ENCODE measurements at regions not wholly inside any gene's neighbourhood (a gene's known extent, or its start where the extent isn't known, plus 50 kb on each side); places are given as distances from the start of the nearest gene placed in this dataset.
"Not testable (repeated sequence)": the region's sequence is repeated elsewhere in the genome, so short reads cannot be mapped to it uniquely, and the experiment has no call there.

DNA sequence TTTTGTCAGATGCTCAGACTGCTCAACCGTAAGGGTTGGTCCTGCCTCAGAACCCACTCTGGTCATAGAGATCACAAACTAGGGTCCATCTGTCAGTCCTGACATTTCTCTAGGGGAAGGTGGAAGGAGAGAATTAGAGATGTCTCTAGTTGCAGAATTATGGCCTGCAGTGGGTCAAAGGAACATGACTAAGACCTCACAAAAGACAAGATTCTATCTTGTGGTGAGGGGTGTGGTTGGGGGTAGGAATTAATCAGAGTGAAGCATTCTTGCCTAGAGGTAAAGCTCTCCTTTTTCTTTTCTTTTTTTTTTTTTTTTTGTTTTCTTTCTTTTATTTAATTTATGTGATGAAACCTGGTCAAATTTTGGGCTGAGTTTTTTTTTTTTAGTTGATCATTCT, 558.1 kb downstream of the CD109 start:
- H3K27me3 Mint-ChIP-seq (ENCODE audit: insufficient read depth, low read depth, poor library complexity); H2AFZ ChIP-seq; H3K4me2 ChIP-seq; DNase-seq (ENCODE audit: low spot score); H3K4me3 ChIP-seq; H3K27ac ChIP-seq (ENCODE audit: low read depth); H3K9me2 ChIP-seq (ENCODE audit: insufficient read depth); H3K4me1 ChIP-seq (ENCODE audit: insufficient read depth); H4K20me1 ChIP-seq (replicated peaks; ENCODE audit: insufficient read depth); H3K79me2 ChIP-seq (replicated peaks; ENCODE audit: insufficient read depth); H3F3A ChIP-seq (replicated peaks; ENCODE audit: low read depth); ATAC-seq; H3K36me3 ChIP-seq (ENCODE audit: insufficient read depth); H3K4me3 Mint-ChIP-seq; H3K27ac Mint-ChIP-seq; H3K27me3 ChIP-seq (ENCODE audit: insufficient read depth): not testable (repeated sequence)
- Mint-ChIP-seq H3K4me1 (peaks cover 12% of the 10 kb centered on the region; the same call in 2 of the 3 replicates), H3K9me3 (peaks cover 20% of the 10 kb centered on the region), H3K36me3 (ENCODE audit: low read depth) (peaks cover 17% of the 10 kb centered on the region)

DNA sequence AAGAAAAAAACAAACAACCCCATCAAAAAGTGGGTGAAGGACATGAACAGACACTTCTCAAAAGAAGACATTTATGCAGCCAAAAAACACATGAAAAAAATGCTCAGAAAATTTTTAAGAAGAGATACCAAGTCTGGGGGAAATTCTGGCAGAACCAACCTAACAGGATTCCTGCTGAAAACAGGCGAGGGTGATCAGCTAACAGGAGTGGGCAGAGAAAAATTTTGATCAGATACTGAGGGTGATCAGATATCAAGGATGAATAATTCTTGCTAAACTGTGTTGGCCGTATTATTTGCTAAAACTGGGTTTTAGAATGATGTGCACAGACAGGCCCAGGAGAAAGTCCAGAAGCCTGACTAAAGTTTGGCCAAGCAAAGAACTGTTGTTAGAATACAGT, 557.3 kb downstream of the CD109 start:
- ATAC-seq: no peak
- TF ChIP-seq, protein P1, sequence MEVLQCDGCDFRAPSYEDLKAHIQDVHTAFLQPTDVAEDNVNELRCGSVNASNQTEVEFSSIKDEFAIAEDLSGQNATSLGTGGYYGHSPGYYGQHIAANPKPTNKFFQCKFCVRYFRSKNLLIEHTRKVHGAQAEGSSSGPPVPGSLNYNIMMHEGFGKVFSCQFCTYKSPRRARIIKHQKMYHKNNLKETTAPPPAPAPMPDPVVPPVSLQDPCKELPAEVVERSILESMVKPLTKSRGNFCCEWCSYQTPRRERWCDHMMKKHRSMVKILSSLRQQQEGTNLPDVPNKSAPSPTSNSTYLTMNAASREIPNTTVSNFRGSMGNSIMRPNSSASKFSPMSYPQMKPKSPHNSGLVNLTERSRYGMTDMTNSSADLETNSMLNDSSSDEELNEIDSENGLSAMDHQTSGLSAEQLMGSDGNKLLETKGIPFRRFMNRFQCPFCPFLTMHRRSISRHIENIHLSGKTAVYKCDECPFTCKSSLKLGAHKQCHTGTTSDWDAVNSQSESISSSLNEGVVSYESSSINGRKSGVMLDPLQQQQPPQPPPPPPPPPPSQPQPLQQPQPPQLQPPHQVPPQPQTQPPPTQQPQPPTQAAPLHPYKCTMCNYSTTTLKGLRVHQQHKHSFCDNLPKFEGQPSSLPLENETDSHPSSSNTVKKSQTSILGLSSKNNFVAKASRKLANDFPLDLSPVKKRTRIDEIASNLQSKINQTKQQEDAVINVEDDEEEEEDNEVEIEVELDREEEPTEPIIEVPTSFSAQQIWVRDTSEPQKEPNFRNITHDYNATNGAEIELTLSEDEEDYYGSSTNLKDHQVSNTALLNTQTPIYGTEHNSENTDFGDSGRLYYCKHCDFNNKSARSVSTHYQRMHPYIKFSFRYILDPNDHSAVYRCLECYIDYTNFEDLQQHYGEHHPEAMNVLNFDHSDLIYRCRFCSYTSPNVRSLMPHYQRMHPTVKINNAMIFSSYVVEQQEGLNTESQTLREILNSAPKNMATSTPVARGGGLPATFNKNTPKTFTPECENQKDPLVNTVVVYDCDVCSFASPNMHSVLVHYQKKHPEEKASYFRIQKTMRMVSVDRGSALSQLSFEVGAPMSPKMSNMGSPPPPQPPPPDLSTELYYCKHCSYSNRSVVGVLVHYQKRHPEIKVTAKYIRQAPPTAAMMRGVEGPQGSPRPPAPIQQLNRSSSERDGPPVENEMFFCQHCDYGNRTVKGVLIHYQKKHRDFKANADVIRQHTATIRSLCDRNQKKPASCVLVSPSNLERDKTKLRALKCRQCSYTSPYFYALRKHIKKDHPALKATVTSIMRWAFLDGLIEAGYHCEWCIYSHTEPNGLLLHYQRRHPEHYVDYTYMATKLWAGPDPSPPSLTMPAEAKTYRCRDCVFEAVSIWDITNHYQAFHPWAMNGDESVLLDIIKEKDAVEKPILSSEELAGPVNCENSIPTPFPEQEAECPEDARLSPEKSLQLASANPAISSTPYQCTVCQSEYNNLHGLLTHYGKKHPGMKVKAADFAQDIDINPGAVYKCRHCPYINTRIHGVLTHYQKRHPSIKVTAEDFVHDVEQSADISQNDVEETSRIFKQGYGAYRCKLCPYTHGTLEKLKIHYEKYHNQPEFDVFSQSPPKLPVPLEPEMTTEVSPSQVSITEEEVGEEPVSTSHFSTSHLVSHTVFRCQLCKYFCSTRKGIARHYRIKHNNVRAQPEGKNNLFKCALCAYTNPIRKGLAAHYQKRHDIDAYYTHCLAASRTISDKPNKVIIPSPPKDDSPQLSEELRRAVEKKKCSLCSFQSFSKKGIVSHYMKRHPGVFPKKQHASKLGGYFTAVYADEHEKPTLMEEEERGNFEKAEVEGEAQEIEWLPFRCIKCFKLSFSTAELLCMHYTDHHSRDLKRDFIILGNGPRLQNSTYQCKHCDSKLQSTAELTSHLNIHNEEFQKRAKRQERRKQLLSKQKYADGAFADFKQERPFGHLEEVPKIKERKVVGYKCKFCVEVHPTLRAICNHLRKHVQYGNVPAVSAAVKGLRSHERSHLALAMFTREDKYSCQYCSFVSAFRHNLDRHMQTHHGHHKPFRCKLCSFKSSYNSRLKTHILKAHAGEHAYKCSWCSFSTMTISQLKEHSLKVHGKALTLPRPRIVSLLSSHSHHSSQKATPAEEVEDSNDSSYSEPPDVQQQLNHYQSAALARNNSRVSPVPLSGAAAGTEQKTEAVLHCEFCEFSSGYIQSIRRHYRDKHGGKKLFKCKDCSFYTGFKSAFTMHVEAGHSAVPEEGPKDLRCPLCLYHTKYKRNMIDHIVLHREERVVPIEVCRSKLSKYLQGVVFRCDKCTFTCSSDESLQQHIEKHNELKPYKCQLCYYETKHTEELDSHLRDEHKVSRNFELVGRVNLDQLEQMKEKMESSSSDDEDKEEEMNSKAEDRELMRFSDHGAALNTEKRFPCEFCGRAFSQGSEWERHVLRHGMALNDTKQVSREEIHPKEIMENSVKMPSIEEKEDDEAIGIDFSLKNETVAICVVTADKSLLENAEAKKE (CRISPR knock-in tag; IDR thresholded peaks at IDR 0.05): no peak
- TF ChIP-seq NANOG (IDR thresholded peaks at IDR 0.05; ENCODE audit: borderline replicate concordance): no peak
- TF ChIP-seq CTCF (conservative IDR thresholded peaks at IDR 0.05; ENCODE audit: low read depth in 2 of 2): no peak
- TF ChIP-seq JUNB (IDR thresholded peaks at IDR 0.05; ENCODE audit: unreplicated experiment): no peak
- no peak for TF ChIP-seq ZNF331 (CRISPR knock-in tag; IDR thresholded peaks at IDR 0.05; ENCODE audit: low read depth)
- no peak for TF ChIP-seq EZH2phosphoT487 (IDR thresholded peaks at IDR 0.05; ENCODE audit: unreplicated experiment)
- no peak for TF ChIP-seq STAT1 (IDR thresholded peaks at IDR 0.05; ENCODE audit: unreplicated experiment)
- TF ChIP-seq EZH2 (IDR thresholded peaks at IDR 0.05; ENCODE audit: low read depth, unreplicated experiment): no peak
- TF ChIP-seq ETS1 (IDR thresholded peaks at IDR 0.05): no peak
- no peak for TF ChIP-seq POLR2AphosphoS5 (IDR thresholded peaks at IDR 0.05; ENCODE audit: low read depth)
- no peak for TF ChIP-seq ZNF114 (CRISPR knock-in tag; IDR thresholded peaks at IDR 0.05)

More for the DNA sequence above, 557.3 kb downstream of the CD109 start:
- no peaks in the 10 kb centered on the region for H3K27me3 ChIP-seq (ENCODE audit: insufficient read depth)
- no peak overlapping the region for H2AFZ ChIP-seq
- H3K36me3 Mint-ChIP-seq (ENCODE audit: low read depth): peaks cover 19% of the 10 kb centered on the region
- no peak overlapping the region for H3K27ac Mint-ChIP-seq
- H3K4me3 ChIP-seq: no peak overlapping the region
- H3K9me2 ChIP-seq (ENCODE audit: insufficient read depth): 0 out of 2 replicates have a peak, but pooled peaks cover 4% of the 10 kb centered on the region
- no peaks in the 10 kb centered on the region for H3K79me2 ChIP-seq (replicated peaks; ENCODE audit: insufficient read depth)
- peaks cover 7% of the 10 kb centered on the region for H3K4me1 ChIP-seq (ENCODE audit: insufficient read depth)
- H3K9me3 Mint-ChIP-seq: peaks cover 21% of the 10 kb centered on the region
- no peak overlapping the region for H3K4me2 ChIP-seq
- H3K4me1 Mint-ChIP-seq: peaks cover 17% of the 10 kb centered on the region; the same call in 2 of the 3 replicates
- H3K36me3 ChIP-seq (ENCODE audit: insufficient read depth): no peaks in the 10 kb centered on the region; the same call in 1 of the 2 replicates
- H3K27me3 Mint-ChIP-seq (ENCODE audit: insufficient read depth, low read depth, poor library complexity): no peaks in the 10 kb centered on the region
- H3F3A ChIP-seq (replicated peaks; ENCODE audit: low read depth): no peaks in the 10 kb centered on the region
- no peak overlapping the region for H3K27ac ChIP-seq (ENCODE audit: low read depth)
- no peaks in the 10 kb centered on the region for H4K20me1 ChIP-seq (replicated peaks; ENCODE audit: insufficient read depth)
- no peak for DNase-seq (ENCODE audit: low spot score)
- no peak overlapping the region for H3K4me3 Mint-ChIP-seq

Data from GM23338 (cell line).